T-cell (primary cell): ENCODE measurements at regions not wholly inside any gene's neighbourhood (a gene's known extent, or its start where the extent isn't known, plus 50 kb on each side); places are given as distances from the start of the nearest gene placed in this dataset.

Source experiments
- ATAC-seq, 4 experiments: fragments of 200-7000 bp in 3 of 4; fragments of 150-1000 bp in 1 of 4; cut with Tn5 transposase; replicated peaks in 1 of 4; 1 replicate in 3 of 4; 2 replicates in 1 of 4; pipeline ENCODE4 v1.10.0; 2021; ENCODE audit warnings: moderate library complexity in 3 of 4, mild to moderate bottlenecking in 2 of 4, moderate number of reproducible peaks in 1 of 4
- CTCF ChIA-PET, 2 donors: fragments of 300-600 bp; sonication (Branson Sonifier 250); formaldehyde crosslinking; loops; one replicate each; lab custom pipeline; 2022; ENCODE audit warnings: antibody characterized with exemption in 2 of 2; lab: Charles Lee
- POLR2A ChIA-PET, 2 donors: fragments of 300-600 bp; sonication (Branson Sonifier 250); formaldehyde crosslinking; loops; one replicate each; lab custom pipeline; 2022; ENCODE audit warnings: antibody characterized with exemption in 2 of 2; lab: Charles Lee
- DNase-seq, 35 experiments: peaks; one replicate each; pipeline versions ENCODE4 v3.0.0 to v3.0.0-alpha.2; 2013 to 2023
- H3K27ac ChIP-seq: one replicate; pipeline ENCODE4 v1.5.1; 2013; ENCODE audit warnings: low read length
- H3K27me3 ChIP-seq, 2 experiments: replicated peaks in 1 of 2; 1 replicate in 1 of 2; 2 replicates in 1 of 2; pipeline versions ENCODE4 v1.6.1 to v1.7.0; 2013; ENCODE audit warnings: low read length in 1 of 2, mixed read lengths in 1 of 2; ENCODE audit not compliant: control insufficient read depth in 2 of 2, insufficient read depth in 2 of 2; ENCODE audit errors: extremely low read depth in 1 of 2
- H3K36me3 ChIP-seq, 2 donors: 1 replicate in 1 of 2; 2 replicates in 1 of 2; pipeline versions ENCODE4 v1.6.1 to v1.7.0; 2013; ENCODE audit warnings: low read length in 1 of 2; ENCODE audit not compliant: control insufficient read depth in 2 of 2, insufficient read depth in 1 of 2; ENCODE audit errors: extremely low read depth in 1 of 2
- H3K4me1 ChIP-seq, 2 experiments: 1 replicate in 1 of 2; 2 replicates in 1 of 2; pipeline versions ENCODE4 v1.6.1 to v1.7.0; 2013; ENCODE audit warnings: low read length in 2 of 2, mixed read lengths in 1 of 2; ENCODE audit not compliant: insufficient read depth in 2 of 2, control insufficient read depth in 1 of 2; ENCODE audit errors: extremely low read depth in 1 of 2
- H3K4me3 ChIP-seq, 2 donors: 1 replicate in 1 of 2; 2 replicates in 1 of 2; pipeline versions ENCODE4 v1.5.1 to v1.7.0; 2013; ENCODE audit warnings: mild to moderate bottlenecking in 2 of 2, low read length in 1 of 2, moderate library complexity in 1 of 2; ENCODE audit not compliant: control insufficient read depth in 1 of 2; ENCODE audit errors: extremely low read depth in 1 of 2
- H3K9me3 ChIP-seq: 2 replicates; pipeline ENCODE4 v1.7.0; 2013
- H3K27ac Mint-ChIP-seq, 2 donors: one replicate each; pipeline ENCODE4 v1.8.0; 2020 to 2021; ENCODE audit warnings: mild to moderate bottlenecking in 2 of 2, mixed read lengths in 2 of 2
- H3K27me3 Mint-ChIP-seq, 2 donors: one replicate each; pipeline ENCODE4 v1.8.0; 2021 to 2022; ENCODE audit warnings: mixed read lengths in 2 of 2
- H3K36me3 Mint-ChIP-seq: one replicate; pipeline ENCODE4 v1.8.0; 2021; ENCODE audit warnings: mixed read lengths
- H3K4me1 Mint-ChIP-seq, 3 donors: one replicate each; pipeline ENCODE4 v1.8.0; 2020 to 2022; ENCODE audit warnings: mixed read lengths in 3 of 3, mild to moderate bottlenecking in 1 of 3
- H3K4me3 Mint-ChIP-seq, 3 donors: one replicate each; pipeline ENCODE4 v1.8.0; 2020 to 2022; ENCODE audit warnings: mild to moderate bottlenecking in 3 of 3, mixed read lengths in 3 of 3, moderate library complexity in 3 of 3
- H3K9me3 Mint-ChIP-seq, 3 donors: one replicate each; pipeline ENCODE4 v1.8.0; 2020 to 2022; ENCODE audit warnings: mixed read lengths in 3 of 3
- WGBS: methylation state at CpG from one replicate; pipeline ENCODE4 v1.1.5; 2013; ENCODE audit warnings: missing lambda C conversion rate; ENCODE audit not compliant: insufficient coverage; 5-methylcytosine and 5-hydroxymethylcytosine counted together

- Histone ChIP-seq H3K27me3 (no peaks in the 10 kb centered on the region), H3K9me3 (no peaks in the 10 kb centered on the region), H3K36me3 (no peaks in the 10 kb centered on the region), H3K4me3 (no peak overlapping the region), H3K4me1 (no peaks in the 10 kb centered on the region), H3K27ac (no peak overlapping the region)
- H3K9me3 Mint-ChIP-seq: peaks cover 13 to 24% (median 18%) of the 10 kb centered on the region in 3 donors
- CTCF ChIA-PET: no interaction called here
- no peaks in the 10 kb centered on the region for H3K27me3 Mint-ChIP-seq
- WGBS: no CpG with 5 or more reads among the region's 1 CpG
- no peaks in the 10 kb centered on the region for H3K4me1 Mint-ChIP-seq
- H3K27ac Mint-ChIP-seq: no peak overlapping the region
- no peaks in the 10 kb centered on the region for H3K36me3 Mint-ChIP-seq
- POLR2A ChIA-PET: no interaction called here
- no peak for DNase-seq
- ATAC-seq: no peak
- H3K4me3 Mint-ChIP-seq: no peak overlapping the region
These were observed 559.5 kb downstream of the DMRTA1 start for GRCh38 chr9:23006127-23006526.

GRCh38 chr9:23011669-23012068 is 565.0 kb downstream of the DMRTA1 start:
- H3K27me3 ChIP-seq: no peaks in the 10 kb centered on the region
- peaks cover 7 to 15% (median 15%) of the 10 kb centered on the region in 3 donors for H3K9me3 Mint-ChIP-seq
- no peaks in the 10 kb centered on the region for H3K4me1 ChIP-seq
- H3K4me3 ChIP-seq: no peak overlapping the region
- no peaks in the 10 kb centered on the region for H3K36me3 Mint-ChIP-seq
- no peak overlapping the region for H3K27ac ChIP-seq
- DNase-seq (no peak), ATAC-seq (no peak)
- H3K36me3 ChIP-seq: no peaks in the 10 kb centered on the region
- H3K4me3 Mint-ChIP-seq: no peak overlapping the region
- POLR2A ChIA-PET: no interaction called here
- WGBS: no CpG with 5 or more reads among the region's 3 CpGs
- CTCF ChIA-PET: no interaction called here
- H3K4me1 Mint-ChIP-seq: no peaks in the 10 kb centered on the region
- H3K9me3 ChIP-seq: no peaks in the 10 kb centered on the region
- no peak overlapping the region for H3K27ac Mint-ChIP-seq
- no peaks in the 10 kb centered on the region for H3K27me3 Mint-ChIP-seq

DNA sequence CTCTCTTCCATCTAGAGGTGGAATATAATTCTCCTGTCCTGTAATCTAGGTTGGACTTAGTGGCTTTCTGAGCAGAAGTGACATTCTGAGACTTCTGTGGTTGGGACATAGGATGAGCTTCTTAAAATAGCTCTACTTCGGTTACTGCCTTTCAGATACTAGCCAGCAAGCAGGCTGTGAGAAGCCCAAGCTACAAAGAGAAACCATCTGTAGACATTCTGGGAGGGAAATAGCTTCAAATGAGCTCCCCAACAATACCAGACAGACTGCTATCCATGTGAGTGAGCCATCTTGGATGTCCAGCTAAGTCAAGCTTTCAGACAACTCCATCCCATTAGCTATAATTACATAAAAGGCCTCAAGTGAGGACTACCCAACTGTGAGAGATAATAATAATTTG is 568.9 kb downstream of the DMRTA1 start:
- ChIA-PET CTCF (no interaction called here), POLR2A (no interaction called here)
- H3K9me3 Mint-ChIP-seq: peaks cover 7 to 27% (median 18%) of the 10 kb centered on the region in 3 donors
- DNase-seq (no peak), ATAC-seq (no peak)
- Histone ChIP-seq H3K27me3 (no peaks in the 10 kb centered on the region), H3K9me3 (no peaks in the 10 kb centered on the region), H3K27ac (no peak overlapping the region), H3K4me3 (no peak overlapping the region), H3K36me3 (no peaks in the 10 kb centered on the region), H3K4me1 (no peaks in the 10 kb centered on the region)
- no peaks in the 10 kb centered on the region for H3K36me3 Mint-ChIP-seq
- no peaks in the 10 kb centered on the region for H3K4me1 Mint-ChIP-seq
- H3K4me3 Mint-ChIP-seq: no peak overlapping the region
- H3K27me3 Mint-ChIP-seq: no peaks in the 10 kb centered on the region
- H3K27ac Mint-ChIP-seq: no peak overlapping the region
- WGBS: no CpG with 5 or more reads among the region's 1 CpG

GRCh38 chr9:23036416-23036815 is 589.8 kb downstream of the DMRTA1 start:
- Histone ChIP-seq H3K27me3 (no peaks in the 10 kb centered on the region), H3K4me3 (no peak overlapping the region), H3K9me3 (no peaks in the 10 kb centered on the region), H3K27ac (no peak overlapping the region), H3K4me1 (no peaks in the 10 kb centered on the region), H3K36me3 (no peaks in the 10 kb centered on the region)
- H3K36me3 Mint-ChIP-seq: no peaks in the 10 kb centered on the region
- H3K4me3 Mint-ChIP-seq: no peak overlapping the region
- ChIA-PET CTCF (no interaction called here), POLR2A (no interaction called here)
- ATAC-seq (no peak), DNase-seq (no peak)
- WGBS: no CpG with 5 or more reads among the region's 4 CpGs
- peaks cover 15 to 20% (median 20%) of the 10 kb centered on the region in 3 donors for H3K9me3 Mint-ChIP-seq
- H3K27ac Mint-ChIP-seq: no peak overlapping the region
- no peaks in the 10 kb centered on the region for H3K27me3 Mint-ChIP-seq
- no peaks in the 10 kb centered on the region for H3K4me1 Mint-ChIP-seq

DNA sequence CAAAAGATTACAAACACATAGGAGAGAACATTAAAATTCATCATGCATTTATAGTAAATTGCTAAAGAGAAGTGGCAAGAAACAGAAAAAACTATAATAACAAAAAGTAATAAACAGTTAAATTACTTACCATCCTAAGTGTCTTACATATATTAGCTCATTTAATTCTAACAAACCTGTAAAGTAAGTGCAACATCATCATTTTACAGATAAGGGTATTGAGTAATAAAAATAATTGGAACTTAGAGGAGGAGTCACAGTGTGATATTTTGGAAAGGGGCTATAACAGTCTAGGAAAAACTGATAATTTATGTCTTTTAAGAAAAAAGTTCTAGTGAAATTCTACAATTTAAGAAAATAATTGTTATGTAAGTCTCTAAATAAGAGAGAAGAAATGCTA is 592.8 kb downstream of the DMRTA1 start:
- Mint-ChIP-seq H3K4me1 (no peaks in the 10 kb centered on the region), H3K27me3 (no peaks in the 10 kb centered on the region), H3K4me3 (no peak overlapping the region), H3K9me3 (peaks cover 7 to 15% (median 9%) of the 10 kb centered on the region in 3 donors), H3K36me3 (no peaks in the 10 kb centered on the region), H3K27ac (no peak overlapping the region)
- Histone ChIP-seq H3K4me3 (no peak overlapping the region), H3K27ac (no peak overlapping the region), H3K4me1 (no peaks in the 10 kb centered on the region), H3K27me3 (no peaks in the 10 kb centered on the region), H3K9me3 (no peaks in the 10 kb centered on the region), H3K36me3 (no peaks in the 10 kb centered on the region)
- POLR2A ChIA-PET: no interaction called here
- DNase-seq: no peak
- ATAC-seq: no peak
- CTCF ChIA-PET: no interaction called here

DNA sequence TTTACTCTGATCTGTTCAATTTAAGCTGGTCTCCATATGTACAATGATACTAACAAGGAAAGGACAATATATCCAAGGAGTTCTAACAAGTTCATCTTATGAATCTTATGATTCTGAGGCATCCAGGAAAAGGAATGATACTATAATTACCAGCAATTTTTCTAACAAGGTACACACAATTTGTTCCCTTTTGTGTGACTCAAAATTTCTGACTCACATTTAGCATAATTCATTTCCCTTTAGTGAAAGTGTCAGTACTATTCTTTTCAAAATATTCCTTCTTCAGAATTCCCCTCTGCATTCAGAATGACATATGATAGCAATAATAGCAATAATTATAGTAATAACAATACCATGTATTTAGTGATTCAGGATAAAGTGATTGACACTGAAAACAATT is 594.8 kb downstream of the DMRTA1 start:
- Mint-ChIP-seq H3K27ac (no peak overlapping the region), H3K9me3 (peaks cover 9 to 20% (median 9%) of the 10 kb centered on the region in 3 donors), H3K4me1 (no peaks in the 10 kb centered on the region), H3K4me3 (no peak overlapping the region), H3K36me3 (no peaks in the 10 kb centered on the region), H3K27me3 (no peaks in the 10 kb centered on the region)
- Histone ChIP-seq H3K27me3 (no peaks in the 10 kb centered on the region), H3K27ac (no peak overlapping the region), H3K4me1 (no peaks in the 10 kb centered on the region), H3K9me3 (no peaks in the 10 kb centered on the region), H3K4me3 (no peak overlapping the region), H3K36me3 (no peaks in the 10 kb centered on the region)
- no peak for ATAC-seq
- CTCF ChIA-PET: no interaction called here
- POLR2A ChIA-PET: no interaction called here
- DNase-seq: no peak

GRCh38 chr9:23044549-23044948 is 597.9 kb downstream of the DMRTA1 start:
- ChIA-PET CTCF (no interaction called here), POLR2A (no interaction called here)
- no peak overlapping the region for H3K4me3 Mint-ChIP-seq
- no peaks in the 10 kb centered on the region for H3K36me3 Mint-ChIP-seq
- Histone ChIP-seq H3K27ac (no peak overlapping the region), H3K4me1 (no peaks in the 10 kb centered on the region), H3K36me3 (no peaks in the 10 kb centered on the region), H3K9me3 (no peaks in the 10 kb centered on the region), H3K4me3 (no peak overlapping the region), H3K27me3 (no peaks in the 10 kb centered on the region)
- ATAC-seq (no peak), DNase-seq (no peak)
- H3K27me3 Mint-ChIP-seq: no peaks in the 10 kb centered on the region
- no peak overlapping the region for H3K27ac Mint-ChIP-seq
- H3K4me1 Mint-ChIP-seq: no peaks in the 10 kb centered on the region
- peaks cover 9 to 18% (median 15%) of the 10 kb centered on the region in 3 donors for H3K9me3 Mint-ChIP-seq
